K562 (cell line): ENCODE measurements at regions not wholly inside any gene's neighbourhood (a gene's known extent, or its start where the extent isn't known, plus 50 kb on each side); places are given as distances from the start of the nearest gene placed in this dataset.

Experiments used
- ATAC-seq: fragments of 200-7000 bp; cut with Tn5 transposase; 3 replicates; pipeline ENCODE4 v1.9.1; 2020; ENCODE audit warnings: moderate library complexity
- BruUV-seq: library from RNA; stranded (reverse); fragments of 400-500 nt; replicated peaks from 2 replicates; lab custom pipeline; 2021; lab: Mats Ljungman, UMichigan
- CTCF ChIA-PET: fragments of 300-600 bp; formaldehyde crosslinking; extraction: SDS; loops from one replicate; lab custom pipeline; 2021; ENCODE audit warnings: low intra/inter-chr PET ratio; lab: Yijun Ruan, JAX
- POLR2A ChIA-PET: fragments of 300-600, 350-650 bp; sonication (Branson Sonifier 250); formaldehyde crosslinking; extraction: SDS; loops from one replicate; lab custom pipeline; 2021; ENCODE audit warnings: antibody characterized with exemption, inconsistent platforms; lab: Yijun Ruan, JAX
- DNase-seq, 4 experiments: peaks; one replicate each; pipeline versions ENCODE4 v3.0.0 to v3.0.0-alpha.2; 2011 to 2018; ENCODE audit warnings: low spot score in 3 of 4, mixed read lengths in 3 of 4; ENCODE audit errors: extremely low read depth in 1 of 4
- FAIRE-seq: peaks from 2 replicates; lab custom pipeline; 2011; peaks lifted over from hg19 to GRCh38; lab: Jason Lieb, UNC
- H2AFZ ChIP-seq: 2 replicates; pipeline ENCODE4 v1.6.0; 2011; ENCODE audit warnings: low read depth, low read length, control low read depth, inconsistent platforms
- H3K27ac ChIP-seq: fragments of 200-600 bp; 3 replicates; pipeline ENCODE4 v1.8.0; 2011; ENCODE audit warnings: low read depth, mild to moderate bottlenecking, control low read depth, inconsistent platforms, low read length, moderate library complexity, mixed read lengths; ENCODE audit errors: extremely low read depth
- H3K27me3 ChIP-seq, 2 experiments: fragments of 300-600 bp in 1 of 2; 2 replicates in 1 of 2; 3 replicates in 1 of 2; pipeline versions ENCODE4 v1.6.0 to v1.8.0; 2011; ENCODE audit warnings: inconsistent platforms in 2 of 2, low read length in 2 of 2, mild to moderate bottlenecking in 1 of 2, mixed read lengths in 1 of 2, moderate library complexity in 1 of 2; ENCODE audit not compliant: control insufficient read depth in 2 of 2, insufficient read depth in 2 of 2
- H3K36me3 ChIP-seq: fragments of 300-600 bp; 3 replicates; pipeline ENCODE4 v1.8.0; 2011; ENCODE audit warnings: mild to moderate bottlenecking, low read length, inconsistent platforms; ENCODE audit not compliant: control insufficient read depth, insufficient read depth
- H3K4me1 ChIP-seq, 2 experiments: fragments of 200-600 bp in 1 of 2; replicated peaks in 1 of 2; 2 replicates in 1 of 2; 3 replicates in 1 of 2; pipeline versions ENCODE4 v1.5.1 to v1.8.0; 2011; ENCODE audit warnings: inconsistent platforms in 2 of 2, low read length in 2 of 2, mild to moderate bottlenecking in 1 of 2, mixed read lengths in 1 of 2, moderate library complexity in 1 of 2; ENCODE audit not compliant: control insufficient read depth in 2 of 2, insufficient read depth in 2 of 2
- H3K4me2 ChIP-seq: 2 replicates; pipeline ENCODE4 v1.6.1; 2011; ENCODE audit warnings: low read length, control low read depth, inconsistent platforms, mixed read lengths; ENCODE audit not compliant: insufficient read depth
- H3K4me3 ChIP-seq: fragments of 200-600 bp; sonication (generic), shearing (Covaris generic); 2 replicates; pipeline ENCODE4 v1.5.1; 2016; ENCODE audit warnings: control low read depth, inconsistent platforms
- H3K79me2 ChIP-seq: fragments of 200-600 bp; 3 replicates; pipeline ENCODE4 v1.8.0; 2011; ENCODE audit warnings: low read length, inconsistent platforms; ENCODE audit not compliant: control insufficient read depth, insufficient read depth
- H3K9ac ChIP-seq, 2 experiments: 2 replicates each; pipeline versions ENCODE4 v1.6.0 to v1.6.1; 2011; ENCODE audit warnings: low read depth in 2 of 2, low read length in 2 of 2, control low read depth in 1 of 2, inconsistent platforms in 1 of 2, mild to moderate bottlenecking in 1 of 2, mixed read lengths in 1 of 2; ENCODE audit not compliant: insufficient read depth in 1 of 2
- H3K9me1 ChIP-seq: one replicate; pipeline ENCODE4 v1.6.0; 2011; ENCODE audit warnings: inconsistent platforms, mild to moderate bottlenecking, low read length, moderate library complexity; ENCODE audit not compliant: control insufficient read depth, insufficient read depth
- H3K9me3 ChIP-seq: replicated peaks from 2 replicates; pipeline ENCODE4 v1.5.1; 2011; ENCODE audit warnings: low read depth, low read length, inconsistent platforms; ENCODE audit not compliant: control insufficient read depth, insufficient read depth
- H4K20me1 ChIP-seq: replicated peaks from 2 replicates; pipeline ENCODE4 v1.6.1; 2011; ENCODE audit warnings: low read length, inconsistent platforms, mixed read lengths; ENCODE audit not compliant: control insufficient read depth, insufficient read depth
- BRCA1 ChIP-seq, 2 experiments: fragments of 450-650 bp in 1 of 2; sonication (generic) in 1 of 2; formaldehyde crosslinking in 1 of 2; IDR thresholded peaks; 2 replicates each; pipeline versions ENCODE4 v1.5.0 to v1.6.1; 2017 to 2020; ENCODE audit warnings: mild to moderate bottlenecking in 1 of 2, missing genetic modification reagents in 1 of 2
- DPF2 ChIP-seq: fragments of 450-650 bp; IDR thresholded peaks from 2 replicates; pipeline ENCODE4 v1.6.1; 2016
- KDM4B ChIP-seq, 2 experiments: fragments of 450-650 bp in 1 of 2; sonication (generic) in 1 of 2; IDR thresholded peaks; 2 replicates each; pipeline ENCODE4 v1.6.1; 2016 to 2017; ENCODE audit warnings: borderline replicate concordance in 2 of 2, antibody characterized with exemption in 1 of 2, low read depth in 1 of 2, mild to moderate bottlenecking in 1 of 2
- MCM2 ChIP-seq: fragments of 450-650 bp; IDR thresholded peaks from 2 replicates; pipeline ENCODE4 v1.6.1; 2017; ENCODE audit warnings: low read depth, mild to moderate bottlenecking
- POLR2A ChIP-seq: fragments of 450-650 bp; conservative IDR thresholded peaks from 2 replicates; pipeline ENCODE4 v1.6.1; 2016
- RB1 ChIP-seq: fragments of 450-650 bp; IDR thresholded peaks from 2 replicates; pipeline ENCODE4 v1.6.1; 2017; ENCODE audit warnings: low read depth, mild to moderate bottlenecking
- U2AF2 ChIP-seq: fragments of 200-400 bp; formaldehyde crosslinking; optimal IDR thresholded peaks from 2 replicates; pipeline ENCODE3; 2017; ENCODE audit warnings: low read depth, mild to moderate bottlenecking, low read length
- ZNF143 ChIP-seq: sonication (generic); formaldehyde crosslinking; IDR thresholded peaks from 2 replicates; pipeline ENCODE4 v1.9.0; 2022; ENCODE audit warnings: mild to moderate bottlenecking, missing genetic modification reagents
- ZNF24 ChIP-seq: fragments of 450-650 bp; IDR thresholded peaks from 2 replicates; pipeline ENCODE4 v1.6.1; 2016
- ZNF707 ChIP-seq: fragments of 250-450 bp; sonication (Bioruptor Pico); conservative IDR thresholded peaks from 2 replicates; pipeline ENCODE4 v1.8.0; 2022; ENCODE audit warnings: inconsistent platforms, mild to moderate bottlenecking, moderate library complexity
- in situ Hi-C: fragments of 300-500 bp; cut with MboI; formaldehyde crosslinking; loops from 4 replicates; pipeline ENCODE4 v1.15.0; 2018; ENCODE audit warnings: inconsistent platforms, mixed read lengths
- intact Hi-C: fragments of 100-400 bp; cut with micrococcal nuclease; formaldehyde crosslinking; loops from 2 replicates; pipeline ENCODE4 v1.14.2; 2022
- TF ChIP-seq, protein P1 (sequence below): fragments of 450-650 bp; IDR thresholded peaks from 2 replicates; pipeline ENCODE4 v1.6.1; 2014; ENCODE audit warnings: low read depth, mild to moderate bottlenecking, moderate library complexity, borderline replicate concordance
- TF ChIP-seq, protein P2 (sequence below): fragments of 250-450 bp; sonication (Bioruptor Pico); IDR thresholded peaks from 2 replicates; pipeline ENCODE4 v1.5.0; 2021
- TF ChIP-seq, protein P3 (sequence below): sonication (generic); formaldehyde crosslinking; IDR thresholded peaks from 2 replicates; pipeline ENCODE4 v1.9.0; 2022; ENCODE audit warnings: mild to moderate bottlenecking, missing genetic modification reagents
- TF ChIP-seq, protein P4 (sequence below): sonication (generic); formaldehyde crosslinking; IDR thresholded peaks from 2 replicates; pipeline ENCODE4 v1.8.0; 2022; ENCODE audit warnings: mild to moderate bottlenecking, missing genetic modification reagents
- TF ChIP-seq, protein P5 (sequence below): fragments of 450-650 bp; formaldehyde crosslinking; IDR thresholded peaks from 2 replicates; pipeline ENCODE4 v1.4.0; 2022; ENCODE audit warnings: missing genetic modification characterization

DNA sequence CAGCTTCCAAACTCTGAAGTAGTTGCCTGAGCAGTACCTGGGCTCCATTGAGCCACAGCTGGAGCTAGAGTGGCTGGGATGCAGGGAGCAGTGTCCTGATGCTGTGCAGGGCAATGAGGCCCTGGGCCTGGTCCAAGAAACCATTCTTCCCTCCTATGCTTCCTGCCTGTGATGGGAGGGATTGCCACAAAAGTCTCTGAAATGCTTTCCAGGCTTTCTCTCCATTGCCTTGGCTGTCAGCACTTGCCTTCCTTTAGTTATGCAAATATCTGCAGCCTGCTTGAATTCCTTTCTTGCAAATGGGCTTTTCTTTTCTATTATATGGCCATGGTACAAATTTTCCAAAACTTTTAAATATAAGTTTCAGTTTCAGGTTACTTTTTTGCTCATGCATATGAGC is 972.2 kb upstream of the MBL2 start:
- no peak overlapping the region for H3K4me3 ChIP-seq
- no peak for DNase-seq
- no peaks in the 10 kb centered on the region for H3K27me3 ChIP-seq
- H3K9ac ChIP-seq = no peak overlapping the region
- H3K36me3 ChIP-seq = no peaks in the 10 kb centered on the region
- no peaks in the 10 kb centered on the region for H3K9me1 ChIP-seq
- H3K79me2 ChIP-seq = no peaks in the 10 kb centered on the region
- H3K9me3 ChIP-seq = no peaks in the 10 kb centered on the region; the same call in 1 of the 2 replicates
- intact Hi-C loops = no loop called here
- CTCF ChIA-PET = no interaction called here
- POLR2A ChIA-PET = no interaction called here
- no TSS peak for BruUV-seq
- H2AFZ ChIP-seq = no peak overlapping the region
- in situ Hi-C loops = no loop called here
- no peaks in the 10 kb centered on the region for H3K4me1 ChIP-seq
- no peak overlapping the region for H3K27ac ChIP-seq
- H4K20me1 ChIP-seq = no peaks in the 10 kb centered on the region
- ATAC-seq = no peak
- FAIRE-seq = no peak
- H3K4me2 ChIP-seq = no peak overlapping the region
- TF ChIP-seq U2AF2 = no peak
- TF ChIP-seq, protein P1, sequence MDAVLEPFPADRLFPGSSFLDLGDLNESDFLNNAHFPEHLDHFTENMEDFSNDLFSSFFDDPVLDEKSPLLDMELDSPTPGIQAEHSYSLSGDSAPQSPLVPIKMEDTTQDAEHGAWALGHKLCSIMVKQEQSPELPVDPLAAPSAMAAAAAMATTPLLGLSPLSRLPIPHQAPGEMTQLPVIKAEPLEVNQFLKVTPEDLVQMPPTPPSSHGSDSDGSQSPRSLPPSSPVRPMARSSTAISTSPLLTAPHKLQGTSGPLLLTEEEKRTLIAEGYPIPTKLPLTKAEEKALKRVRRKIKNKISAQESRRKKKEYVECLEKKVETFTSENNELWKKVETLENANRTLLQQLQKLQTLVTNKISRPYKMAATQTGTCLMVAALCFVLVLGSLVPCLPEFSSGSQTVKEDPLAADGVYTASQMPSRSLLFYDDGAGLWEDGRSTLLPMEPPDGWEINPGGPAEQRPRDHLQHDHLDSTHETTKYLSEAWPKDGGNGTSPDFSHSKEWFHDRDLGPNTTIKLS = no peak
- TF ChIP-seq, protein P2, sequence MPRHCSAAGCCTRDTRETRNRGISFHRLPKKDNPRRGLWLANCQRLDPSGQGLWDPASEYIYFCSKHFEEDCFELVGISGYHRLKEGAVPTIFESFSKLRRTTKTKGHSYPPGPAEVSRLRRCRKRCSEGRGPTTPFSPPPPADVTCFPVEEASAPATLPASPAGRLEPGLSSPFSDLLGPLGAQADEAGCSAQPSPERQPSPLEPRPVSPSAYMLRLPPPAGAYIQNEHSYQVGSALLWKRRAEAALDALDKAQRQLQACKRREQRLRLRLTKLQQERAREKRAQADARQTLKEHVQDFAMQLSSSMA (CRISPR knock-in tag) = no peak
- no peak for TF ChIP-seq MCM2
- TF ChIP-seq BRCA1 (IDR thresholded peaks at IDR 0.05) = no peak
- TF ChIP-seq BRCA1 (CRISPR knock-in tag; IDR thresholded peaks at IDR 0.05) = no peak
- no peak for TF ChIP-seq ZNF143 (CRISPR knock-in tag)
- no peak for TF ChIP-seq ZNF707 (CRISPR knock-in tag)
- TF ChIP-seq ZNF24 = no peak
- TF ChIP-seq POLR2A = no peak
- TF ChIP-seq, protein P3, sequence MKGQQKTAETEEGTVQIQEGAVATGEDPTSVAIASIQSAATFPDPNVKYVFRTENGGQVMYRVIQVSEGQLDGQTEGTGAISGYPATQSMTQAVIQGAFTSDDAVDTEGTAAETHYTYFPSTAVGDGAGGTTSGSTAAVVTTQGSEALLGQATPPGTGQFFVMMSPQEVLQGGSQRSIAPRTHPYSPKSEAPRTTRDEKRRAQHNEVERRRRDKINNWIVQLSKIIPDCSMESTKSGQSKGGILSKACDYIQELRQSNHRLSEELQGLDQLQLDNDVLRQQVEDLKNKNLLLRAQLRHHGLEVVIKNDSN (CRISPR knock-in tag) = no peak
- TF ChIP-seq, protein P4, sequence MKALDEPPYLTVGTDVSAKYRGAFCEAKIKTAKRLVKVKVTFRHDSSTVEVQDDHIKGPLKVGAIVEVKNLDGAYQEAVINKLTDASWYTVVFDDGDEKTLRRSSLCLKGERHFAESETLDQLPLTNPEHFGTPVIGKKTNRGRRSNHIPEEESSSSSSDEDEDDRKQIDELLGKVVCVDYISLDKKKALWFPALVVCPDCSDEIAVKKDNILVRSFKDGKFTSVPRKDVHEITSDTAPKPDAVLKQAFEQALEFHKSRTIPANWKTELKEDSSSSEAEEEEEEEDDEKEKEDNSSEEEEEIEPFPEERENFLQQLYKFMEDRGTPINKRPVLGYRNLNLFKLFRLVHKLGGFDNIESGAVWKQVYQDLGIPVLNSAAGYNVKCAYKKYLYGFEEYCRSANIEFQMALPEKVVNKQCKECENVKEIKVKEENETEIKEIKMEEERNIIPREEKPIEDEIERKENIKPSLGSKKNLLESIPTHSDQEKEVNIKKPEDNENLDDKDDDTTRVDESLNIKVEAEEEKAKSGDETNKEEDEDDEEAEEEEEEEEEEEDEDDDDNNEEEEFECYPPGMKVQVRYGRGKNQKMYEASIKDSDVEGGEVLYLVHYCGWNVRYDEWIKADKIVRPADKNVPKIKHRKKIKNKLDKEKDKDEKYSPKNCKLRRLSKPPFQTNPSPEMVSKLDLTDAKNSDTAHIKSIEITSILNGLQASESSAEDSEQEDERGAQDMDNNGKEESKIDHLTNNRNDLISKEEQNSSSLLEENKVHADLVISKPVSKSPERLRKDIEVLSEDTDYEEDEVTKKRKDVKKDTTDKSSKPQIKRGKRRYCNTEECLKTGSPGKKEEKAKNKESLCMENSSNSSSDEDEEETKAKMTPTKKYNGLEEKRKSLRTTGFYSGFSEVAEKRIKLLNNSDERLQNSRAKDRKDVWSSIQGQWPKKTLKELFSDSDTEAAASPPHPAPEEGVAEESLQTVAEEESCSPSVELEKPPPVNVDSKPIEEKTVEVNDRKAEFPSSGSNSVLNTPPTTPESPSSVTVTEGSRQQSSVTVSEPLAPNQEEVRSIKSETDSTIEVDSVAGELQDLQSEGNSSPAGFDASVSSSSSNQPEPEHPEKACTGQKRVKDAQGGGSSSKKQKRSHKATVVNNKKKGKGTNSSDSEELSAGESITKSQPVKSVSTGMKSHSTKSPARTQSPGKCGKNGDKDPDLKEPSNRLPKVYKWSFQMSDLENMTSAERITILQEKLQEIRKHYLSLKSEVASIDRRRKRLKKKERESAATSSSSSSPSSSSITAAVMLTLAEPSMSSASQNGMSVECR = no peak
- TF ChIP-seq, protein P5, sequence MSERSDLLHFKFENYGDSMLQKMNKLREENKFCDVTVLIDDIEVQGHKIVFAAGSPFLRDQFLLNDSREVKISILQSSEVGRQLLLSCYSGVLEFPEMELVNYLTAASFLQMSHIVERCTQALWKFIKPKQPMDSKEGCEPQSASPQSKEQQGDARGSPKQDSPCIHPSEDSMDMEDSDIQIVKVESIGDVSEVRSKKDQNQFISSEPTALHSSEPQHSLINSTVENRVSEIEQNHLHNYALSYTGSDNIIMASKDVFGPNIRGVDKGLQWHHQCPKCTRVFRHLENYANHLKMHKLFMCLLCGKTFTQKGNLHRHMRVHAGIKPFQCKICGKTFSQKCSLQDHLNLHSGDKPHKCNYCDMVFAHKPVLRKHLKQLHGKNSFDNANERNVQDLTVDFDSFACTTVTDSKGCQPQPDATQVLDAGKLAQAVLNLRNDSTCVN (CRISPR knock-in tag) = no peak
- no peak for TF ChIP-seq KDM4B (IDR thresholded peaks at IDR 0.05; ENCODE audit: borderline replicate concordance in 2 of 2, low read depth in 1 of 2)
- TF ChIP-seq RB1 = no peak
- TF ChIP-seq DPF2 = no peak
